ENCODE measurements at regions not wholly inside any gene's neighbourhood (a gene's known extent, or its start where the extent isn't known, plus 50 kb on each side); places are given as distances from the start of the nearest gene placed in this dataset.

GRCh38 chrX:25300994-25301393 lies 285.2 kb upstream of the ARX start:
- Histone ChIP-seq H3K27me3 (ENCODE audit: control insufficient read depth in 1 of 2, insufficient read depth in 2 of 2, low read length in 2 of 2) (no peaks in the 10 kb centered on the region), H3K9me3 (ENCODE audit: control insufficient read depth in 2 of 2, low read length in 2 of 2) (no peaks in the 10 kb centered on the region), H3K4me1 (ENCODE audit: control insufficient read depth, insufficient read depth, low read length) (no peaks in the 10 kb centered on the region), H3K36me3 (ENCODE audit: control insufficient read depth in 2 of 2, insufficient read depth in 2 of 2, low read length in 2 of 2) (no peaks in the 10 kb centered on the region), H3K4me3 (ENCODE audit: low read length in 2 of 2) (no peak overlapping the region), H3K9ac (ENCODE audit: low read length in 2 of 2) (no peak overlapping the region), H3K27ac (ENCODE audit: low read length) (no peak overlapping the region)

DNA sequence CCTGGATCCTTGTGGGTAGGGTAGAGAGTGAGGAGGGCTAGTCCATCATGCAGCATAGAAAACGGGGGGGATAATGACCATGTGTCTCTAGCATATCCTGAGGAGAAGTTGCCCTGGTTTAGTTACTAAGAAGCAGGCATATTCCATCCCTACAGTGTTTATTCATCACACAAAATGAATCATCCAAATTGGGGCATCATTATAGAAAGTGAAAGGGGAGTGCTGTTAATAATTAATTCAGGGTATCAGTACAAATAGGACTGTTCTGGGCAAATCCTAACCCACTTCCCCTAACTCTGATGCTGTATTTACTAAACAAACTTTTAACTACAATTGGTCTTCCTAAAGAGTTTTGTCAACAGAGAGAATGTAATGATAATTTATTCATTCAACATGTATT lies 281.1 kb upstream of the ARX start:
- no peaks in the 10 kb centered on the region for H3K36me3 ChIP-seq (ENCODE audit: control insufficient read depth in 2 of 2, insufficient read depth in 2 of 2, low read length in 2 of 2)
- H3K4me3 ChIP-seq (ENCODE audit: low read length in 2 of 2): no peak overlapping the region
- H3K27ac ChIP-seq (ENCODE audit: low read length): no peak overlapping the region
- H3K4me1 ChIP-seq (ENCODE audit: control insufficient read depth, insufficient read depth, low read length): no peaks in the 10 kb centered on the region
- peaks cover 0 to 4% of the 10 kb centered on the region in 2 donors for H3K27me3 ChIP-seq (ENCODE audit: control insufficient read depth in 1 of 2, insufficient read depth in 2 of 2, low read length in 2 of 2)
- H3K9me3 ChIP-seq (ENCODE audit: control insufficient read depth in 2 of 2, low read length in 2 of 2): no peaks in the 10 kb centered on the region
- H3K9ac ChIP-seq (ENCODE audit: low read length in 2 of 2): no peak overlapping the region

DNA sequence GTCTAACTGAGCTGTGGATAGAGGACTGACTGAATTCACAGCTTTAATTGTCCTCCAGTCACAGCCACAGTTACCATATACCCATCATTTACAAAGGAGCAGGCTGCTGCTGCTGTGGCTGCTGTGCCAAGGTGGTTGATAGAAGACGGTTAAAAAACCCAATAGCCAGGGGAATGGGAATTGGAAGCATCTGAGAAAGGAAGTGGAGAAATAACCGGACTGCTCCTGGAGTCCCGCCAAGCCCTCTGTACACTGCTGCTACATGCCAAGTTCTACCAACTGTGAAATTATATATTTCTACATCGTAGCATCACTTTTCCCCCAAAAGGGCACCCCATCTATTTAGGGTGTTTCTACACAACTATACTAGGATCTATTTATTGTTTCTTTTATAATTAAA lies 279.7 kb upstream of the ARX start:
- no peak overlapping the region for H3K4me3 ChIP-seq (ENCODE audit: low read length in 2 of 2)
- H3K9ac ChIP-seq (ENCODE audit: low read length in 2 of 2): no peak overlapping the region
- no peaks in the 10 kb centered on the region for H3K9me3 ChIP-seq (ENCODE audit: control insufficient read depth in 2 of 2, low read length in 2 of 2)
- H3K27ac ChIP-seq (ENCODE audit: low read length): no peak overlapping the region
- H3K36me3 ChIP-seq (ENCODE audit: control insufficient read depth in 2 of 2, insufficient read depth in 2 of 2, low read length in 2 of 2): no peaks in the 10 kb centered on the region
- no peaks in the 10 kb centered on the region for H3K4me1 ChIP-seq (ENCODE audit: control insufficient read depth, insufficient read depth, low read length)
- H3K27me3 ChIP-seq (ENCODE audit: control insufficient read depth in 1 of 2, insufficient read depth in 2 of 2, low read length in 2 of 2): peaks cover 0 to 4% of the 10 kb centered on the region in 2 donors

- no peak overlapping the region for H3K9ac ChIP-seq (ENCODE audit: low read length in 2 of 2)
- peaks cover 0 to 4% of the 10 kb centered on the region in 2 donors for H3K27me3 ChIP-seq (ENCODE audit: control insufficient read depth in 1 of 2, insufficient read depth in 2 of 2, low read length in 2 of 2)
- H3K36me3 ChIP-seq (ENCODE audit: control insufficient read depth in 2 of 2, insufficient read depth in 2 of 2, low read length in 2 of 2): no peaks in the 10 kb centered on the region
- no peak overlapping the region for H3K4me3 ChIP-seq (ENCODE audit: low read length in 2 of 2)
- H3K9me3 ChIP-seq (ENCODE audit: control insufficient read depth in 2 of 2, low read length in 2 of 2): no peaks in the 10 kb centered on the region
- no peaks in the 10 kb centered on the region for H3K4me1 ChIP-seq (ENCODE audit: control insufficient read depth, insufficient read depth, low read length)
- no peak overlapping the region for H3K27ac ChIP-seq (ENCODE audit: low read length)
These were observed 274.4 kb upstream of the ARX start for GRCh38 chrX:25290132-25290531.

- Histone ChIP-seq H3K9ac (ENCODE audit: low read length in 2 of 2) (no peak overlapping the region), H3K36me3 (ENCODE audit: control insufficient read depth in 2 of 2, insufficient read depth in 2 of 2, low read length in 2 of 2) (no peaks in the 10 kb centered on the region), H3K27me3 (ENCODE audit: control insufficient read depth in 1 of 2, insufficient read depth in 2 of 2, low read length in 2 of 2) (no peaks in the 10 kb centered on the region)
These were observed 272.9 kb upstream of the ARX start for GRCh38 chrX:25288676-25289075.

GRCh38 chrX:25287521-25287920 lies 271.8 kb upstream of the ARX start:
- Histone ChIP-seq H3K9me3 (ENCODE audit: control insufficient read depth in 2 of 2, low read length in 2 of 2) (no peaks in the 10 kb centered on the region), H3K27me3 (ENCODE audit: control insufficient read depth in 1 of 2, insufficient read depth in 2 of 2, low read length in 2 of 2) (no peaks in the 10 kb centered on the region), H3K27ac (ENCODE audit: low read length) (no peak overlapping the region), H3K36me3 (ENCODE audit: control insufficient read depth in 2 of 2, insufficient read depth in 2 of 2, low read length in 2 of 2) (no peaks in the 10 kb centered on the region), H3K9ac (ENCODE audit: low read length in 2 of 2) (no peak overlapping the region), H3K4me1 (ENCODE audit: control insufficient read depth, insufficient read depth, low read length) (no peaks in the 10 kb centered on the region), H3K4me3 (ENCODE audit: low read length in 2 of 2) (no peak overlapping the region)

More at GRCh38 chrX:25288676-25289075, 272.9 kb upstream of the ARX start:
- Histone ChIP-seq H3K9me3 (ENCODE audit: control insufficient read depth in 2 of 2, low read length in 2 of 2) (no peaks in the 10 kb centered on the region), H3K4me1 (ENCODE audit: control insufficient read depth, insufficient read depth, low read length) (no peaks in the 10 kb centered on the region), H3K4me3 (ENCODE audit: low read length in 2 of 2) (no peak overlapping the region), H3K27ac (ENCODE audit: low read length) (no peak overlapping the region)

DNA sequence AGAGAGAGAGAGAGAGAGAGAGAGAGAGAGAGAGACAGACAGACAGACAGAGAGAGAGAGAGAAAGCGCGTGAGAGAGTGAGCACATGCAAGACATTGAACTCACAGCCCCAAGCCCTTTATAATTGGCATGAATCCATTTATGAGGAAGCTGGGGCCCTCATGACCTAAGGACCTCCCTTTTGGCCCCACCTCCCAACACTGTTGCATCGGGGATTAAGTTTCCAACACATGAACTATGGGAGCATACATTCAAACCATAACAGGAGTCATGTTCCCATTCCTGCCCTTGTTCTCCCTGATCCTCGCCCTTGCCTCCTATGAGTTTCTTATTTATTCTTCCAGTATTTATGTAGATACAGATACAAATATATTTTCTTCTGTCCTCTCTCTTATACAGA lies 269.8 kb upstream of the ARX start:
- no peak overlapping the region for H3K9ac ChIP-seq (ENCODE audit: low read length in 2 of 2)
- H3K4me1 ChIP-seq (ENCODE audit: control insufficient read depth, insufficient read depth, low read length): no peaks in the 10 kb centered on the region
- H3K4me3 ChIP-seq (ENCODE audit: low read length in 2 of 2): no peak overlapping the region
- H3K9me3 ChIP-seq (ENCODE audit: control insufficient read depth in 2 of 2, low read length in 2 of 2): no peaks in the 10 kb centered on the region
- H3K27me3 ChIP-seq (ENCODE audit: control insufficient read depth in 1 of 2, insufficient read depth in 2 of 2, low read length in 2 of 2): no peaks in the 10 kb centered on the region
- H3K27ac ChIP-seq (ENCODE audit: low read length): no peak overlapping the region
- no peaks in the 10 kb centered on the region for H3K36me3 ChIP-seq (ENCODE audit: control insufficient read depth in 2 of 2, insufficient read depth in 2 of 2, low read length in 2 of 2)

DNA sequence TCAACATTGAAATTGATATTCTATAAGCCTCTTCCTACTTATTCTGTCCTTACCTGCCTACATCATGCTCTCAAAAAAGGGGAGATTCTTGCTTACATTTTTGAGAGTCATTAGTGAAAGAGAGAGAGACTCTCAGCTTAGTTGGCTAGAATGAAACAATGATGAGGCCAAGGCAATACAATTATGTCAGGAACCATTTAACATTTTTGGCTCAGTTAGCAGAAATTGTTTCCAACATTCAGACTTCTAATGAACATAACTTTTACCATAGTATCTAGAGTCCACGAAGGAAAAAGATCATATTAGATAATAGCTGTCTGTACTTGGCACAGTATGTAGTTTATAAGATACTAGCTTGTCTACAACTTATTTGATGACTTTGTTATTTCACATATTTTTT lies 263.7 kb upstream of the ARX start:
- Histone ChIP-seq H3K27ac (ENCODE audit: low read length) (no peak overlapping the region), H3K9me3 (ENCODE audit: control insufficient read depth in 2 of 2, low read length in 2 of 2) (no peaks in the 10 kb centered on the region), H3K27me3 (ENCODE audit: control insufficient read depth in 1 of 2, insufficient read depth in 2 of 2, low read length in 2 of 2) (peaks cover 0 to 2% of the 10 kb centered on the region in 2 donors), H3K36me3 (ENCODE audit: control insufficient read depth in 2 of 2, insufficient read depth in 2 of 2, low read length in 2 of 2) (no peaks in the 10 kb centered on the region), H3K4me1 (ENCODE audit: control insufficient read depth, insufficient read depth, low read length) (no peaks in the 10 kb centered on the region), H3K4me3 (ENCODE audit: low read length in 2 of 2) (no peak overlapping the region), H3K9ac (ENCODE audit: low read length in 2 of 2) (no peak overlapping the region)

- H3K9ac ChIP-seq (ENCODE audit: low read length in 2 of 2): no peak overlapping the region
- H3K27ac ChIP-seq (ENCODE audit: low read length): no peak overlapping the region
- no peaks in the 10 kb centered on the region for H3K9me3 ChIP-seq (ENCODE audit: control insufficient read depth in 2 of 2, low read length in 2 of 2)
- H3K36me3 ChIP-seq (ENCODE audit: control insufficient read depth in 2 of 2, insufficient read depth in 2 of 2, low read length in 2 of 2): no peaks in the 10 kb centered on the region
- H3K27me3 ChIP-seq (ENCODE audit: control insufficient read depth in 1 of 2, insufficient read depth in 2 of 2, low read length in 2 of 2): peaks cover 0 to 6% of the 10 kb centered on the region in 2 donors
- no peak overlapping the region for H3K4me3 ChIP-seq (ENCODE audit: low read length in 2 of 2)
- H3K4me1 ChIP-seq (ENCODE audit: control insufficient read depth, insufficient read depth, low read length): no peaks in the 10 kb centered on the region
These were observed 262.6 kb upstream of the ARX start for GRCh38 chrX:25278341-25278740.

DNA sequence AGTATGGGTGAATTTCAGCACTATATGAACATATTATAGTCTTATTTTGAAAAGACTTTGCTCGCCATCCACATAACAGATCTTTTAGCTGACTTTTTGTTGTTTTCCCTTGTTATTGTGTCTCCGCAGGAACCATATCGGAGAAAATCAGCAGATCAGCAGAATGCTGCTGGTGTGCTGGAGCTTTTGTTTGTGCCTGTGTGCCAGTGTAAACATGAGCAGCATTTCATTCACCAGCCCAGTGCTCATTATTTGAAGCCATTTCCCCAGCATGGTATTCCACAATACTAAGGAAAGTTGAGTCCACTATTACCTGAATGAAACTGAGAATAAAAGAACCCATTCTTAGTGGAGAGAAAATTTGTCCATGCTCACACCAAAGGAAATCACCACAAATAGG lies 261.8 kb upstream of the ARX start:
- no peak overlapping the region for H3K4me3 ChIP-seq (ENCODE audit: low read length in 2 of 2)
- H3K9me3 ChIP-seq (ENCODE audit: control insufficient read depth in 2 of 2, low read length in 2 of 2): no peaks in the 10 kb centered on the region
- no peak overlapping the region for H3K27ac ChIP-seq (ENCODE audit: low read length)
- peaks cover 0 to 6% of the 10 kb centered on the region in 2 donors for H3K27me3 ChIP-seq (ENCODE audit: control insufficient read depth in 1 of 2, insufficient read depth in 2 of 2, low read length in 2 of 2)
- H3K36me3 ChIP-seq (ENCODE audit: control insufficient read depth in 2 of 2, insufficient read depth in 2 of 2, low read length in 2 of 2): no peaks in the 10 kb centered on the region
- no peak overlapping the region for H3K9ac ChIP-seq (ENCODE audit: low read length in 2 of 2)
- no peaks in the 10 kb centered on the region for H3K4me1 ChIP-seq (ENCODE audit: control insufficient read depth, insufficient read depth, low read length)

GRCh38 chrX:25275159-25275558 lies 259.4 kb upstream of the ARX start:
- H3K9ac ChIP-seq (ENCODE audit: low read length in 2 of 2): no peak overlapping the region
- no peaks in the 10 kb centered on the region for H3K9me3 ChIP-seq (ENCODE audit: control insufficient read depth in 2 of 2, low read length in 2 of 2)
- no peaks in the 10 kb centered on the region for H3K4me1 ChIP-seq (ENCODE audit: control insufficient read depth, insufficient read depth, low read length)
- no peak overlapping the region for H3K27ac ChIP-seq (ENCODE audit: low read length)
- H3K27me3 ChIP-seq (ENCODE audit: control insufficient read depth in 1 of 2, insufficient read depth in 2 of 2, low read length in 2 of 2): peaks cover 0 to 6% of the 10 kb centered on the region in 2 donors
- no peak overlapping the region for H3K4me3 ChIP-seq (ENCODE audit: low read length in 2 of 2)
- no peaks in the 10 kb centered on the region for H3K36me3 ChIP-seq (ENCODE audit: control insufficient read depth in 2 of 2, insufficient read depth in 2 of 2, low read length in 2 of 2)
